RPMI8226 (cell line): ENCODE measurements at regions not wholly inside any gene's neighbourhood (a gene's known extent, or its start where the extent isn't known, plus 50 kb on each side); places are given as distances from the start of the nearest gene placed in this dataset.
A peak's percentile ranks its signal among the peaks of the same experiment; 100 is the strongest.
"Not testable (repeated sequence)": the region's sequence is repeated elsewhere in the genome, so short reads cannot be mapped to it uniquely, and the experiment has no call there.

Experiments used
- DNase-seq: peaks from one replicate; pipeline ENCODE4 v3.0.0-alpha.2; 2015

- DNase-seq = no peak
Observed at GRCh38 chr10:84704101-84704500, 375.7 kb downstream of the CCSER2 start.

- DNase-seq = no peak
Observed at GRCh38 chr10:84706431-84706830, 378.0 kb downstream of the CCSER2 start.

GRCh38 chr10:84706875-84707274 lies 378.5 kb downstream of the CCSER2 start:
- no peak for DNase-seq

- DNase-seq = peak; percentile 26
Observed at GRCh38 chr10:84715911-84716310, 387.5 kb downstream of the CCSER2 start.

DNA sequence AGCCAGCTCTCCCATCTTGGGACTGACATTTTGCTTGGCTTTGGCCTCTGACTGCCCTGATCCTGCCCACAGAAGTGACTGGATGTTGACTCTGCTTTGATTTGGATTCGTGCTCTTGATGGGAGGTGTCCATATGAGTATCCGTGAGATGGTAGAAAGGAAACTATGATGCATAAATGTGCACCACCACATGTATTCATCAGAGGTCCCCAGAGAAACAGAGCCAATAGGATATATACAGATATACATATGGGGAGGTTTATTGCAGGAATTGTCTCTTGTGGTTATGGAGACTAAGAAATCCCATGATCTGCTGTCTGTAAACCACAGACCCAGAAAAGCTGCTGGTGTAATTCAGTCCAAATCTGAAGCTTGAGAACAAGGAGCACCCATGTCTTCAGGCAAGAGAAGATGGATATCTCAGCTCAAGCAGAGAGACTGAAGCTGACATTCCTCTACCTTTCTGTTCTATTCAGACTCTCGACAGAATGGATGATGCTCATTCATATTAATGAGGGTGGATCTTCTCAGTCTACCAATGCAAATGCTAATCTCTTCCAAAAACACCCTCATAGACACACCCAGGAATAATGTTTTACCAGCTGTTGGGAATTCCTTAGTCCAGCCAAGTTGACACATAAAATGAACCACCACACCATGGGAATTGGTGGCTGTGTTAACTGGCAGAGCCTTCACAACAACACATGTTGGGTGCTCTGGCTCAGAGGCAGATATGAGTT lies 390.7 kb downstream of the CCSER2 start:
- no peak for DNase-seq

DNA sequence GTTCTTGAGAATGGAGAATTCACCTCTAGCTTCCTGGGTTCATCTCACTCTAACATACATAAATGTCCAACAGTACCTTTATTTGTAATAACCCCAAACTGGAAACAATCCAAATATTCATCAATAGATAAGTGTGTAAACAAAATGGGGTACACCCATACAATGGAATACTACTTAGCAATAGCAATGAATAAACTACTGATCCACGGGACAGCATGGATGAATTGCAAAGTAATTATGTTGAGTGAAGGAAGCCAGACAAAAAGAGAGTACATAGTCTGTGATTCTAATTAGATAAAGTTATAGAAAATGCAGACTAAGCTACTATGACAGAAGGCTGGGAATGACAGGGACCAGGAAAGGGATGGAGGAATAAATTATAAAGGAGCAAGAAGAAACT lies 391.3 kb downstream of the CCSER2 start:
- DNase-seq = no peak

DNA sequence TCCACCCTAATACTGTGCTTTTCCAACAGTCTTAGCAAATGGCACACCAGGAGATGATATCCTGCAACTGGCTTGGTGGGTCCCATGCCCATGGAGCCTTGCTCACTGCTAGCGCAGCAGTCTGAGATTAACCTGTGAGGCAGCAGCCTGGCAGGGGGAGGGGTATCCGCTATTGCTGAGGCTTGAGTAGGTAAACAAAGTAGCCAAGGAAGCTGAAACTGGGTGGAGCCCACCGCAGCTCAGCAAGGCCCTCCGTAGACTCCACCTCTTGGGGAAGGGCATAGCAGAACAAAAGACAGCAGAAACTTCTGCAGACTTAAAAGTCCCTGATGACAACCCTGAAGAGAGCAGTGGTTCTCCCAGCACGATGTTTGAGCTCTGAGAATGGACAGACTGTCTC lies 399.0 kb downstream of the CCSER2 start:
- DNase-seq = no peak

GRCh38 chr10:84739126-84739525 lies 410.7 kb downstream of the CCSER2 start:
- not testable (repeated sequence) for DNase-seq

GRCh38 chr10:84739641-84740040 lies 411.3 kb downstream of the CCSER2 start:
- no peak for DNase-seq

- DNase-seq = no peak
Observed at GRCh38 chr10:84743483-84743882, 415.1 kb downstream of the CCSER2 start.

GRCh38 chr10:84755311-84755710 lies 426.9 kb downstream of the CCSER2 start:
- no peak for DNase-seq

- not testable (repeated sequence) for DNase-seq
Observed at GRCh38 chr10:84756653-84757052, 428.3 kb downstream of the CCSER2 start.

GRCh38 chr10:84761994-84762614 lies 433.7 kb downstream of the CCSER2 start:
- DNase-seq = peak; percentile 9

GRCh38 chr10:84762754-84763394 lies 434.5 kb downstream of the CCSER2 start:
- peak; percentile 3 for DNase-seq

GRCh38 chr10:84763965-84764364 lies 435.6 kb downstream of the CCSER2 start:
- no peak for DNase-seq

- no peak for DNase-seq
Observed at GRCh38 chr10:84765086-84765485, 436.7 kb downstream of the CCSER2 start.

DNA sequence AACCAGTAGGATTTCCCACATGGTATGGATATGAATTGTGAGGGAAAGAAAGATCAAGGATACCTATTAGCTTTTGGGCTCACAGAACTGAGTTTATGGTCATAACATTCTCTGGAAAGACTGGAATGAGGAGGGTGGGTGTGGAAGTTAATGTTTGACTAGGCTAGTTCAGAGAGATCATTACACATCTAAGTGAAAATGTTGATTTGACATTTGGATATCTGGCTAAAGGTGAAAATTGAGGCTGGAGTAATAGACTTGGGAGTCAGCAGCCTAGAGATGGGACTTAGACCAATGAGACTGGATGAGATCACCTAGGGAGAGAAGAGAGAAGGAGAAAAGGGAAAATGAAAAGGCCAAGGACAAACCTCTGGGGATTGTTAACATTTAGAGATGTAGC lies 437.3 kb downstream of the CCSER2 start:
- no peak for DNase-seq

DNA sequence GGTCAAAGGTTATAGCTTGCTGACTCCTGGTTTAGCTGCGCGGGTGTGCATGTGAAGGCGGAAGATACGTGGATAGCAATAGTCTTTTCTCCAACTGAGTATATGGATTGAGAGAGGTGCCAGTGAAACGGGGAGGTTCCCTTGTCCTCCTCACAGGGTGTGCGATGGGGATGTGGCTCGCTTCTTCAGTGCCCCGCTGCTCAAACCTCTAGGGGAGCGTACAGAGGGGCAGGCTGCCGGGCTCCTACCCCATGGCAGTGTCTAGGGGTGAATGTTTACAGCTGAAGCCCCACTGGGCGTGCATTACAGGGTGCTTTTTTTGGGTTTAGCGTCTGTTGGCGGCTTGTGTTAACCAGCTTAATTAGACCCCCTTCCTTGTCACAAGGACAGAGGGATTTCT lies 438.5 kb downstream of the CCSER2 start:
- no peak for DNase-seq

- DNase-seq = no peak
Observed at GRCh38 chr10:84768132-84768531, 439.7 kb downstream of the CCSER2 start.

DNA sequence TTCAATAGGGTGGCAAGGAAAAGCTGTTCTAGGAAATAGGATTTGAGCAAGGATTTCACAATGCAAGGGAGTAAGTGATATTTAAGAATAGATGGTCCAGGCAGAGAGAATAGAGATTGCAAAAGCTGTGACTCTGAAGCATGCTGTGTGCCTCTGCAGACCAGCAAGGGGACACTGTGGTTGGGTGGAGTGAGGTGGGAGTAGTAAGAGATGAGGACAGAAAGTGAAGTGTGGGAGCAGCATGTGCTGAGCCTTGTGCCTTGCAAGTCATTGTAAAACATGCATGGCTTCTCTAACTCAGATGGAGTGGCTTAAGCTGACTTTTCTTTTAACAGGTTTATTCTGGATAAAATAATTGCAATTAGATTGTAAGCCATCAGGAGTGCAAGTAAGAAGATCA lies 442.4 kb downstream of the CCSER2 start:
- no peak for DNase-seq

DNA sequence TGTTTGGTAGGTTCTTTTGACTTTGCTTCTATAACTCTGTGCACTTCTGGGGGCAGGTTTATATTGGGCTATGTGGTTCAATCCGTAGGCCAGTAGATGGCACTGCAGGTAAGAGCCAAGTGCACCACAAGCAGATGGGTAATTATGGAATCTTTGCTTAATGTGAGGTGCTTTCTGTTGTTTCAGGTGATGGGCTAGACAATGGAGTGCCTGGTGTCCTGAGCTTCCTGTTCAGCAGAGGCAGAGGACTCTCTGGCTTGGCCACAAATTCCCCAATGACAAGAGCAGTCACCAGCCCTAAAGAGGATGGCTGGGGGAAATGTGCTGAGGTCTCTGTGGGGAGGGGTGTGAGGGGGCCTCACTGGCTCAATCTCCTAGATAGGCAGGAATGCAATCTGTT lies 455.0 kb downstream of the CCSER2 start:
- DNase-seq = no peak

DNA sequence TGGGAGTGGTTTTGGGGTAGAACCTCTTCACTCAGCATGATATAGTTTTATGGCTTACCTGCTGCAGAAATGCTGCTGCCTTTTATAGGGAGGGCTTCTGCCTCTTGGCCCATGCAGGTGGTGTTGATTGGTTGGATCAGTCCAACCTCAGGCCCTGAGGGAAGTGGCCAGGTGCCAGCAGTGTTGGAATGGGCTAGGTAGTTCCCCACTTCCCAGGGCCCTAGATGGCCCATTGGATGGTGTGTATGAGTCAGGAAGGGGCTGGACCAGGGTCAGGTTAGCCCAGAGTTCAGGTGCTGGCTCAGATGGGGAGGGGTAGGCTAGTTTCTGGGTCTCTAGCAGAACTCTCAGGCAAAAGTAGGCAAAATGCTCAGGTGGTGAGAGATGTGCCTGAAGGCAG lies 455.5 kb downstream of the CCSER2 start:
- DNase-seq = no peak

DNA sequence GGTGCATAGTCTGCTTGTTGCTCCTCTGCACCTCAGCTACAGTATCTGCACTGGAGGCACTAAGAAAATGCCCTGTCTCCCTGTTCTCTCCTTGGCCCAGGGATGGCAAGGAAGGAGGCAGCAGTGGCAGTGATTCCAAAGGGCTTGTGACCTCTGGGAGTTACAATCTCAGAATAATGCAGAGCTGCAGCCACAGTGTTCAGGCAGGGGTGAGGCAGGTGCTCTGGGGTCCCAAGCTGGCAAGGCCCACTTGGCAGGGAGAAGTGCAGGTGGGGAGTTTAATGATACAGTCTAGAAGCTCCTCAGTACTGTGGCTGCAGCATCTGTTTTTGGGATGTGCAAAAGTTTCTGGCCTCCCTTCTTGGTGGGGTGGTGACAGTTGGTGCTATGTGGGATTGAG lies 456.4 kb downstream of the CCSER2 start:
- no peak for DNase-seq

DNA sequence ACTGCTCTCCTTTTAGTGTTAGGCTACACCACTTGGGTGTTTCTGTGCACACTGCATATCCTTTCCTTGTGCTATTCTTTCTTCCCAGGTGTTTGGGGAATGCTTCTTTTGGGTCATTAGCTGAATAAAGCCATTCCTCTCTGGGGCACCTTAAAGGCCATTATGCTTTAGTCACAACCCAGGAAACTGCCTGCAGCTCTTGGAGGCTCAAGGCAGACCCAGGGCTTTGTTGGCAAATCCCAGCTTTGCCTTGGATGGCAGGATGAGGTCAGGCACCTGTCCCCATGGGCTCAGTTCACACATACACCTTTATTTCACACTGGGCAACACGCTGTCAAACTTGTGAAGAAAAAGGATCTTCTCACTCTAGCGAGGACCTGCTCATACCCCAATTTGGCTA lies 460.6 kb downstream of the CCSER2 start:
- DNase-seq = no peak
